ENCODE measurements at regions not wholly inside any gene's neighbourhood (a gene's known extent, or its start where the extent isn't known, plus 50 kb on each side); places are given as distances from the start of the nearest gene placed in this dataset.

- Histone ChIP-seq H3K27ac (ENCODE audit: low read depth, low read length) (no peak overlapping the region), H3K36me3 (ENCODE audit: control insufficient read depth in 1 of 2, insufficient read depth in 2 of 2, low read length in 2 of 2) (no peaks in the 10 kb centered on the region), H4K20me1 (ENCODE audit: insufficient read depth) (no peaks in the 10 kb centered on the region), H3K4me3 (replicated peaks in 1 of 2; ENCODE audit: low read depth in 1 of 2, low read length in 2 of 2) (no peak overlapping the region), H3K9me3 (ENCODE audit: control insufficient read depth in 1 of 2, insufficient read depth in 1 of 2, low read depth in 1 of 2, low read length in 2 of 2) (peaks cover 7 to 17% of the 10 kb centered on the region in 2 experiments; a peak in 2 of 4 replicates), H3K9ac (ENCODE audit: low read length) (no peak overlapping the region), H3K4me2 (ENCODE audit: low read length) (no peak overlapping the region), H2AFZ (ENCODE audit: low read depth, low read length, poor library complexity, severe bottlenecking) (no peak overlapping the region), H3K4me1 (ENCODE audit: control insufficient read depth in 1 of 2, insufficient read depth in 2 of 2, low read length in 2 of 2) (no peaks in the 10 kb centered on the region), H3K9me2 (ENCODE audit: insufficient read depth) (no peaks in the 10 kb centered on the region), H3K27me3 (ENCODE audit: insufficient read depth, low read length) (no peaks in the 10 kb centered on the region), H3K79me2 (ENCODE audit: insufficient read depth, low read length) (no peaks in the 10 kb centered on the region)
- no TSS peak for BruUV-seq (replicated peaks)
- no peak for ATAC-seq
- ChIA-PET RAD21 (ENCODE audit: low non-redundant PET in 1 of 2, low total read pairs in 2 of 2, uncharacterized antibody in 2 of 2, unreplicated experiment in 2 of 2) (no interaction called here), CTCF (no interaction called here), POLR2A (no interaction called here)
- TF ChIP-seq ELF1 (IDR thresholded peaks at IDR 0.05; ENCODE audit: borderline replicate concordance, low read depth) (no peak), TCF7L2 (IDR thresholded peaks at IDR 0.05; ENCODE audit: borderline replicate concordance, extremely low read depth, insufficient read depth, insufficient read length) (no peak), ZBTB33 (IDR thresholded peaks at IDR 0.05; ENCODE audit: extremely low read depth, insufficient replicate concordance, low read length) (no peak), REST (IDR thresholded peaks at IDR 0.05; ENCODE audit: low read depth) (no peak), YY1 (IDR thresholded peaks at IDR 0.05; ENCODE audit: extremely low read depth, insufficient replicate concordance, low read depth, low read length) (no peak), CTCF (IDR thresholded peaks at IDR 0.05 in 2 of 3, conservative IDR thresholded peaks at IDR 0.05 in 1 of 3; ENCODE audit: borderline replicate concordance in 1 of 3, insufficient read depth in 1 of 3, low read depth in 2 of 3, low read length in 2 of 3) (no peak), ZFX (IDR thresholded peaks at IDR 0.05) (no peak), FOSL1 (IDR thresholded peaks at IDR 0.05; ENCODE audit: low read depth) (no peak), CEBPB (IDR thresholded peaks at IDR 0.05; ENCODE audit: low read depth) (no peak), CBX3 (IDR thresholded peaks at IDR 0.05; ENCODE audit: low read depth) (no peak), POLR2A (IDR thresholded peaks at IDR 0.05; ENCODE audit: borderline replicate concordance, extremely low read depth, insufficient read depth, insufficient read length) (no peak), EZH2phosphoT487 (IDR thresholded peaks at IDR 0.05; ENCODE audit: borderline replicate concordance) (no peak), ATF3 (IDR thresholded peaks at IDR 0.05) (no peak), EZH2 (IDR thresholded peaks at IDR 0.05) (no peak), ZNF274 (IDR thresholded peaks at IDR 0.05; ENCODE audit: low read depth, low read length) (no peak), JUND (IDR thresholded peaks at IDR 0.05) (no peak)
- DNase-seq (ENCODE audit: low read depth, low spot score) = no peak
- intact Hi-C loops (cut with micrococcal nuclease) = no loop called here
Observed at GRCh38 chr7:48992816-48993215, 68.5 kb downstream of the CDC14C start.
